GM23248 (cell line): ENCODE measurements at regions not wholly inside any gene's neighbourhood (a gene's known extent, or its start where the extent isn't known, plus 50 kb on each side); places are given as distances from the start of the nearest gene placed in this dataset.
"Not testable (repeated sequence)": the region's sequence is repeated elsewhere in the genome, so short reads cannot be mapped to it uniquely, and the experiment has no call there.

Experiments
- DNase-seq: peaks from one replicate; pipeline ENCODE4 v3.0.0-alpha.2; 2015
- H2AFZ ChIP-seq: fragments of 200-600 bp; sonication (generic); 2 replicates; pipeline ENCODE4 v1.6.1; 2016; ENCODE audit warnings: antibody characterized with exemption
- H3F3A ChIP-seq: fragments of 200-600 bp; sonication (generic); 2 replicates; pipeline ENCODE4 v1.6.1; 2016; ENCODE audit warnings: mild to moderate bottlenecking, antibody characterized with exemption, mixed run types; ENCODE audit not compliant: insufficient read depth
- H3K27ac ChIP-seq: fragments of 200-600 bp; sonication (generic); 2 replicates; pipeline ENCODE4 v1.5.1; 2016; ENCODE audit warnings: mild to moderate bottlenecking
- H3K27me3 ChIP-seq: fragments of 200-600 bp; sonication (generic); replicated peaks from 2 replicates; pipeline ENCODE4 v1.6.1; 2016; ENCODE audit warnings: mild to moderate bottlenecking; ENCODE audit not compliant: insufficient read depth
- H3K36me3 ChIP-seq: fragments of 200-600 bp; sonication (generic); 2 replicates; pipeline ENCODE4 v1.6.1; 2016; ENCODE audit warnings: low read depth, mild to moderate bottlenecking
- H3K4me1 ChIP-seq: fragments of 200-600 bp; sonication (generic); 2 replicates; pipeline ENCODE4 v1.6.1; 2016; ENCODE audit warnings: mild to moderate bottlenecking; ENCODE audit not compliant: insufficient read depth
- H3K4me2 ChIP-seq: fragments of 200-600 bp; sonication (generic); one replicate; pipeline ENCODE4 v1.6.1; 2016; ENCODE audit warnings: mild to moderate bottlenecking; ENCODE audit not compliant: unreplicated experiment
- H3K4me3 ChIP-seq: fragments of 200-600 bp; sonication (generic); 2 replicates; pipeline ENCODE4 v1.5.1; 2016; ENCODE audit warnings: mild to moderate bottlenecking
- H3K79me2 ChIP-seq: fragments of 200-600 bp; sonication (generic); 2 replicates; pipeline ENCODE4 v1.6.1; 2016; ENCODE audit warnings: mild to moderate bottlenecking; ENCODE audit not compliant: insufficient read depth
- H3K9ac ChIP-seq: fragments of 200-600 bp; sonication (generic); 2 replicates; pipeline ENCODE4 v1.6.1; 2016; ENCODE audit warnings: mild to moderate bottlenecking
- H3K9me2 ChIP-seq: fragments of 200-600 bp; sonication (generic); 2 replicates; pipeline ENCODE4 v1.6.1; 2016; ENCODE audit warnings: mixed run types, mild to moderate bottlenecking, moderate library complexity; ENCODE audit not compliant: insufficient read depth
- H3K9me3 ChIP-seq: fragments of 200-600 bp; sonication (generic); one replicate; pipeline ENCODE4 v1.6.1; 2017; ENCODE audit warnings: low read depth
- H4K20me1 ChIP-seq: fragments of 200-600 bp; sonication (generic); 2 replicates; pipeline ENCODE4 v1.6.0; 2016; ENCODE audit not compliant: insufficient read depth
- EZH2 ChIP-seq: fragments of 200-600 bp; sonication (generic); IDR thresholded peaks from 2 replicates; pipeline ENCODE4 v1.6.1; 2018; ENCODE audit warnings: antibody characterized with exemption, mild to moderate bottlenecking; ENCODE audit not compliant: insufficient read depth, poor library complexity, severe bottlenecking
- EZH2phosphoT487 ChIP-seq: fragments of 200-600 bp; sonication (generic); IDR thresholded peaks from 2 replicates; pipeline ENCODE4 v1.6.1; 2018; ENCODE audit warnings: antibody characterized with exemption, moderate library complexity, mild to moderate bottlenecking, low read depth; ENCODE audit not compliant: insufficient read depth
- WGBS, 2 experiments: methylation state at CpG; one replicate each; pipeline ENCODE4 v1.1.6; 2015 to 2017; ENCODE audit warnings: low lambda C conversion rate in 2 of 2, low coverage in 1 of 2; ENCODE audit errors: missing lambda C conversion rate in 2 of 2; 5-methylcytosine and 5-hydroxymethylcytosine counted together
- in situ Hi-C: fragments of 300-500 bp; cut with MboI; formaldehyde crosslinking; loops from 2 replicates; pipeline ENCODE4 v1.15.0; 2020

DNA sequence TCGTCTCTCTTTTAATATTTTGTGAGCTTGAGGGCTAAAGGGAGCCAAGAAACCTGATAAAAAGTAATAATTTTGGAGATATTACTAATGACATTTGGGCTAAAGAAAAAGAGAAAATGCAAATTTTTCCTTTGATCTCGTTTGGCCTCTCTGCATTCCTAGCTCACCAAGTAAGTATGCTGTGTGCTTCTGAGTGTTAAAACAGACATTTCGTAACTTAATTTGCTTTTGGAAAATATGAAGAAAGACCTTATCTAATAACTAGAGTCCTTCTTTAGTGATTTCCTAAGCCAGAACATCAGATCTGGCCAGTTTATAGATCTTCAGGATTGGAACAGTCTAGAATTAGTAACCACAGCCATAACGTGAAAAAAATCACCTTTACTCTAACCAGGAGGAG, 872.9 kb upstream of the SLC35B3 start:
- H3K36me3 ChIP-seq, result no peaks in the 10 kb centered on the region
- DNase-seq, result peak; percentile 3
- H3K79me2 ChIP-seq, result no peaks in the 10 kb centered on the region
- H3K27ac ChIP-seq, result no peak overlapping the region
- no peaks in the 10 kb centered on the region for H3K9me3 ChIP-seq
- no peaks in the 10 kb centered on the region for H3F3A ChIP-seq
- H3K27me3 ChIP-seq, result no peaks in the 10 kb centered on the region
- no peaks in the 10 kb centered on the region for H3K9me2 ChIP-seq
- H3K4me1 ChIP-seq, result no peaks in the 10 kb centered on the region
- no peak overlapping the region for H3K4me3 ChIP-seq
- H4K20me1 ChIP-seq, result no peaks in the 10 kb centered on the region
- no peak overlapping the region for H3K9ac ChIP-seq
- in situ Hi-C loops, result no loop called here
- H2AFZ ChIP-seq, result no peak overlapping the region
- no peak for TF ChIP-seq EZH2
- TF ChIP-seq EZH2phosphoT487, result no peak
- no peak overlapping the region for H3K4me2 ChIP-seq
- 47 to 49% methylated on average over 4 of the region's 4 CpGs for WGBS, 2 experiments

DNA sequence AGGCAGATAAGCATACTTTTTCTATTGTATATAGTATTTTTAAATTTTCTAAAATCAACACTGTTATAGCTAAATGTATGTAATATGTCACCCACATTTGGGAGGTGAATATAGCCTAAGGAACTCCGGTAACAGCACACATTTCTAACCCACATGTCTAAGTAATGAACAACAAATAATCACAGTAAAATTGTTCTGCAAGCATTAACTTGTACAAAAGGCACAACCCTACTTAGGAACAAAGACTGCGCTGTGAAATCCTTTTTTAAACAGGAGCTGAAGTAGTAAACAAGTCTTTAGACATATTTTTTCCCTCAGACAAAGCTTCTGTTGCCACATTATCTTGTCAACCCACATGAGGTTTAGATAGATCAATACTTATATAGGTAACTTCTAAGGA, 872.4 kb upstream of the SLC35B3 start:
- Histone ChIP-seq H3K9me2 (no peaks in the 10 kb centered on the region), H3K27ac (no peak overlapping the region), H3F3A (no peaks in the 10 kb centered on the region), H3K79me2 (no peaks in the 10 kb centered on the region), H3K4me1 (no peaks in the 10 kb centered on the region), H3K27me3 (no peaks in the 10 kb centered on the region), H3K9me3 (no peaks in the 10 kb centered on the region), H4K20me1 (no peaks in the 10 kb centered on the region), H2AFZ (no peak overlapping the region), H3K4me2 (no peak overlapping the region), H3K4me3 (no peak overlapping the region), H3K36me3 (no peaks in the 10 kb centered on the region), H3K9ac (no peak overlapping the region)
- TF ChIP-seq EZH2phosphoT487 (no peak), EZH2 (no peak)
- in situ Hi-C loops, result no loop called here
- WGBS, 2 experiments, result 82 to 83% methylated on average over 2 of the region's 2 CpGs
- DNase-seq, result no peak

GRCh38 chr6:9307187-9307586, 871.8 kb upstream of the SLC35B3 start:
- Histone ChIP-seq H3K27me3 (no peaks in the 10 kb centered on the region), H3K4me2 (no peak overlapping the region), H3K9me3 (no peaks in the 10 kb centered on the region), H2AFZ (no peak overlapping the region), H3K4me1 (no peaks in the 10 kb centered on the region), H4K20me1 (no peaks in the 10 kb centered on the region), H3K4me3 (no peak overlapping the region), H3K9ac (no peak overlapping the region), H3K9me2 (no peaks in the 10 kb centered on the region), H3F3A (no peaks in the 10 kb centered on the region), H3K27ac (no peak overlapping the region), H3K79me2 (no peaks in the 10 kb centered on the region), H3K36me3 (no peaks in the 10 kb centered on the region)
- WGBS, 2 experiments, result 60 to 62% methylated on average over 3 of the region's 3 CpGs
- TF ChIP-seq EZH2phosphoT487 (no peak), EZH2 (no peak)
- in situ Hi-C loops, result no loop called here
- DNase-seq, result no peak

GRCh38 chr6:9295644-9296043, 860.3 kb upstream of the SLC35B3 start:
- no peak for DNase-seq
- no peak overlapping the region for H3K9ac ChIP-seq
- in situ Hi-C loops, result no loop called here
- H3K9me3 ChIP-seq, result no peaks in the 10 kb centered on the region
- WGBS, 2 experiments, result 50 to 60% methylated on average over 4 of the region's 4 CpGs
- H3K36me3 ChIP-seq, result no peaks in the 10 kb centered on the region
- no peaks in the 10 kb centered on the region for H3K27me3 ChIP-seq
- H3K27ac ChIP-seq, result no peak overlapping the region
- TF ChIP-seq EZH2phosphoT487, result no peak
- TF ChIP-seq EZH2, result no peak
- no peaks in the 10 kb centered on the region for H3F3A ChIP-seq
- no peaks in the 10 kb centered on the region for H3K9me2 ChIP-seq
- no peak overlapping the region for H3K4me3 ChIP-seq
- H2AFZ ChIP-seq, result no peak overlapping the region
- H3K4me2 ChIP-seq, result no peak overlapping the region
- H3K79me2 ChIP-seq, result no peaks in the 10 kb centered on the region
- H3K4me1 ChIP-seq, result no peaks in the 10 kb centered on the region; the same call in 1 of the 2 replicates
- no peaks in the 10 kb centered on the region for H4K20me1 ChIP-seq

DNA sequence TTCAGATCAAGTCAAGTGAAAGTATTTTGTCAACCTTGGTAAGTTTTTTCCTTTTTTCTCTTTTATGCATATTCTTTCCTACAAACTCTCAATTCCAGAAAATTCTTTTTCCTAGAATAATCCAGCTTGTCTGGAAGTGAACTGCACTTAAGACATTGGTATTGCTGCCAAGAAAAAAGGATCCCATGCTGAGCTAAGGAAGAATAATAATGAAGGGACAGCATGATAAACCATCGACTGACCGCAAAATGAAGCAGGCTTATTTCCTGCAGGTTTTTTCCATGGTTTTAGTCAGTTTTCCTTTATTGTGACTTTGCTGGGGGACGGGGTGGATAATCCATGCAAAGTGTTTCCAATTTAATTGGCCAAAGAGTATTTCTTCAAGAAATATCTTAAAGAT, 857.6 kb upstream of the SLC35B3 start:
- no peak overlapping the region for H3K9ac ChIP-seq
- WGBS, 2 experiments, result 27 to 30% methylated on average over 3 of the region's 3 CpGs
- no peak for TF ChIP-seq EZH2phosphoT487
- no peak for TF ChIP-seq EZH2
- H3K27me3 ChIP-seq, result no peaks in the 10 kb centered on the region
- H2AFZ ChIP-seq, result no peak overlapping the region
- no peaks in the 10 kb centered on the region for H3K79me2 ChIP-seq
- no peak overlapping the region for H3K4me2 ChIP-seq
- in situ Hi-C loops, result no loop called here
- no peak overlapping the region for H3K4me3 ChIP-seq
- H3K9me2 ChIP-seq, result no peaks in the 10 kb centered on the region
- no peaks in the 10 kb centered on the region; the same call in 1 of the 2 replicates for H3K4me1 ChIP-seq
- H4K20me1 ChIP-seq, result no peaks in the 10 kb centered on the region
- no peaks in the 10 kb centered on the region for H3K36me3 ChIP-seq
- H3K27ac ChIP-seq, result no peak overlapping the region
- no peaks in the 10 kb centered on the region for H3F3A ChIP-seq
- no peaks in the 10 kb centered on the region for H3K9me3 ChIP-seq
- no peak for DNase-seq

DNA sequence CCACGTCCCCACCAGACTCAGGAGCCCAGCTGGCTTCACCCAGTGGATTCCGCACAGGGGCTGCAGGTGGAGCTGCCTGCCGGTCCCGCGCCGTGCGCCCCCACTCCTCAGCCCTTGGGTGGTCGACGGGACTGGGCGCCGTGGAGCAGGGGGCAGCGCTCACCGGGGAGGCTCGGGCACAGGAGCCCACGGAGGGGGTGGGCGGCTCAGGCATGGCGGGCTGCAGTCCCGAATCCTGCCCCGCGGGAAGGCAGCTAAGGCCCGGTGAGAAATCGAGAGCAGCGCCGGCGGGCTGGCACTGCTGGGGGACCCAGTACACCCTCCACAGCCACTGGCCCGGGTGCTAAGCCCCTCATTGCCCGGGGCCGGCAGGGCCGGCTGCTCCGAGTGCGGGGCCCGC, 855.0 kb upstream of the SLC35B3 start:
- H3F3A ChIP-seq, H3K9me2 ChIP-seq, H3K4me1 ChIP-seq, H3K4me3 ChIP-seq, H3K79me2 ChIP-seq, H3K27me3 ChIP-seq, DNase-seq, H3K27ac ChIP-seq, H3K4me2 ChIP-seq, in situ Hi-C loops, H3K9me3 ChIP-seq, H3K36me3 ChIP-seq, H2AFZ ChIP-seq, H4K20me1 ChIP-seq, H3K9ac ChIP-seq: not testable (repeated sequence)
- WGBS, 2 experiments, result 87 to 89% methylated on average over 14 to 32 of the region's 32 CpGs
